DMS53 (cell line): ENCODE measurements at regions not wholly inside any gene's neighbourhood (a gene's known extent, or its start where the extent isn't known, plus 50 kb on each side); places are given as distances from the start of the nearest gene placed in this dataset.
A peak's percentile ranks its signal among the peaks of the same experiment; 100 is the strongest.
"Not testable (repeated sequence)": the region's sequence is repeated elsewhere in the genome, so short reads cannot be mapped to it uniquely, and the experiment has no call there.

Experiments
- DNase-seq: peaks from one replicate; lab custom pipeline; 2025; lab: John Stamatoyannopoulos, UW

DNA sequence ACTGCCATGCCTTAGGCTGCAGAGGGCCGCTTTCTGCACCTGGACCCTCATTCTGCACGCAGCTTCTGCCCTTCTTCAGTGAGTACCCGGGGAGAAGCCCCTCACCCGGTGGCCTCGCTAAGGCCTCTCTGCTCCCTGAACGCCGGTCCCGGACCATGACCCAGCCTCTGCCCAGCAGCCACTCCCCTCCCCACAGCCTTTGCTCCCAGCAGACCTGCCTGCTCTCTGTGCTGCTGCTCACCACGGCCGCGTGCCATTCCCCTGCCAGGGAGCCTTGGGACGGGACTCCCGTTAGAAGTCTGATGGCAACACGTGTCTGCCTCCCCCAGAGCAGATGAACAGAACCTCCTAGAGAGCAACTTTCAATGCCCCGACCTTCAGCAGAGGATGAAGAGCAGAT lies 282.8 kb downstream of the NDUFA10 start:
- no peak for DNase-seq

DNA sequence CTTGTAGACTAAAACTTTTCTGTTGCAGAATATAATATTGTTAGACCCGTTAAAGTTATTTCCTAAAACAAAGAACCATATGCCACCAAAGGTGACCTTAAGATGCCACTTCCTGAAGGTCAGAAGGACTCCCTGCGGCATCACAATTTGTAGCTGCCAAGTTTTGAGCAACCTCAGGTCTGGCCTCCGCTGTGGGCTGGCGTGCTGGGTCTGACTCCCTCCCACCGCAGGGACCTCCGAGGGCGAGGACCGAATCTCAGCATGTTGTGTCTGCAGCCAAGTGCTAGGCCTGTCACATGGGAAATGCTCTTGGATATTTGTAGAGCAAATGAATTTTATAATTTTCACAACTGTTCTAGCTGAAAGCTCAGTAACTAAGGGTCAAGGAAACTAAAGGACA lies 285.9 kb downstream of the NDUFA10 start:
- no peak for DNase-seq

DNA sequence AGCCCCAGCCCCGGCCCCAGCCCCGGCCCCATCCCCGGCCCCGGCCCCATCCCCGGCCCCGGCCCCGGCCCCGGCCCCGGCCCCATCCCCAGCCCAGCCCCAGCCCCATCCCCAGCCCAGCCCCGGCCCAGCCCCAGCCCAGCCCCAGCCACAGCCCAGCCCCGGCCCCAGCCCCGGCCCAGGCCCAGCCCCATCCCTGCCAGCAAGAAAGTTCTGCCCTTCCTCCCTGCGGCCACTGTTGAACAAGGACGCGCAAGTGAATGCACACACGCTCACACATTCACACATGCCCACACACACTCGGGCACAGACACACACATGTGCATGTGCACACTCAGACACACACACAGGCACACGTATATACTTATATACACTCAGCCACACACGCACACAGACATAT lies 287.0 kb downstream of the NDUFA10 start:
- no peak for DNase-seq

DNA sequence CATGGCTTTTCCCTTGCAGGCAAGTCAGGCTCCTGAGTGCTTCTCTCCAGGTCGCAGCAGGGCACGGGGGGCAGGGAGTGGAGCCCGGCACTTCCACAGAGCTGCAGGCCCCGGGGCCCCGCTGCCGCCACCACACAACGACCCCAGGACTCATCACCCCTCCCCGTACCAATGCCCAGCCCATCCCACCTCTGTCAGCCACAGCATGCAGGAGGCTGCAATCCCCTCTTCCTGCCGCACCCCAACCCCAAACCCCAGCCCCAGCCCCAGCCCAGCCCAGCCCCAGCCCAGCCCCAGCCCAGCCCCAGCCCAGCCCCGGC lies 288.0 kb downstream of the NDUFA10 start:
- no peak for DNase-seq

DNA sequence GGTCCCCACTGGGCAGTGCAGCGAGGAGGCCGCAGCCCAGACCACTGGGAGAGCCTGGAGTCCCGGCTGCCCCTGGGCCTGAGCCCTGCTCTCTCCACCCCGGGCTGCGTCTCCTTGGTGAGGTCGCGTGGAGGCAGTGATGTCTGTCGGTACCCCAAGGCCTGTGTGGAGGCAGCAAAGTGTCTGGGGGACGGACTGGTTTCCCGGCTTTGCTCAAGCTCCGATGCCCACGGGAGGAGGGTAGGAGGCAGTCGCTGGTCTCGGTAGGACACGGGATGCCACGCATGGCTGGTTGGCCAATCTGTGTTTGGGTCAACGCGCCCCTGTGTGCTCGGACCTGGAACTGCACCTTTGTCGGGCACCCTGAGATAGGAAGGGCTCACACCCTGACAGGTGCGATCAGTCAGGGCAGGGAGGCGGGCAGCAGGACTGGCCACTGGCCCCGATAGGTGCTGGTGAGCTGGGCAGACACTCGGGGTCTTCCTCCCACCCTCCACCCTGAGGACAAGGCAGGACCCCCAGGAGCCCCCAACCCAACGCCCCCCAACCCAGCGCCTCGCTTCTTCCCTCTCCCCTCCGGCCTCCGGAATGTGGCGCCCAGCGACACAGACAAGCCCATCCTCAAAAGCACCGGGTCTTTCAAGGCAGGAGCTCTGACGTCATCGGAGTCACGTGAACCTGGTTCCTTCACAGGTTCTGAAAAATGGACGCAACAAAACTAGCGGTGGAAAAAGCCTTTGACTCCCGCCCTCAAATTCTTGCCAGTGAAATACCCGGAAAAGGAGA lies 288.6 kb downstream of the NDUFA10 start:
- DNase-seq = peak; percentile 21

DNA sequence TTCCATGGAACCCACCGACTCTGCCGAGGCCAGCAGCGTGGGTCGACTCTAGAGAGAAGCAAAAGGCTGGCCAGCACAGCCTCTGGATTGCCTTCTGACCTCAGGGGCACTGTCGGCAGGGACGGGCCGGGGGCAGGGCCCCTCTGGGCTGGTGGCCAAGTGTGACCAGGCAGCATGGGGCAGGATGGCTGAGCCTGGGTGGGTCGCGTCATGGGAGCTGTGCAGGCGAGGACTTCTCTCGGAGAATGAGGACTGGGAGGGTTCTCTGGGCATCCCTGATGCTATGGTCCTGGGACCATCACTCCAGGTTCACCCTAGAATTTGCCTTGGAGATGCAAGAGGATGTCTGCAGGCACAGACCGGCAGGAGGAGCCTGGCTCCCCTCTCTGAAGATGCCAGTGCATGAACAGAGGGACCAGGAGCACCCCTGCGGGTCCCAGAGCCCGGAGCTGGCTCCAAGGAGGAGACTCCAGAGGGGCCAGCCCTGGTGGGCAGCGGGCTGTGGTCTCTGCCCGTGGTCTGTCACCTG lies 289.2 kb downstream of the NDUFA10 start:
- DNase-seq = no peak

DNA sequence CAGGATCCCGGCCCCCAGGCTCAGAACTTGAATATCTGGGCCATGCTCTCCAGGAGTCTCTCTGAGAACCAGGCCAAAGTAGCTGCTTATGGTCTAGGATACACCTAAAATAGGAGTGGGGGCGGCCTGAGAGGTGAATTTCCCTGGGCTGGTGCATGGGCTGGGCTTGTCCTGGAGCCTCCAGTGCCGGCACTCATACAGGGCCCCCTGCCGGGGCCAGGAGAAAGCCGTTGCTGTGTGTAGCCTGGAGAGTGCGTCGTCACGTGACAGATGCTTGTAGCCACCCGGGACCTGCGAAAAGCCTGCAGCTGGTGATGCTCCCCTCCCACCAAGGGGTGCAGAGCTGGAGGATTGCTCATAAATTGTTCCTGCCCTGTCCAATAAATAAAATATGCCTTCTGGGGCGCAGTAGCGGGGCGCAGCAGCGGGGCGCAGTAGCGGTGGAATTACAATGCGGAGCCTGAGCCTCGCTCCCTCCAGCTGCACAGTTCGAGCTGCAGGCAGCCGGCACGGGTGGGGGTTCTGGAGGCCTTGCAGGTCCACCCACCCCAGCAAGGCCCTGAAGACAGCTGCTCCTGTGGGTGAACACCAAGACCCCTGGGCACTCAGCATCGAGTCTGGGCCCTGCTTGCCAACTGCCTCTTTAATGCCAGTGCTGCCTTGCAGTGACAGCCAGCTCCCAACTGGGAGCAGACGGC lies 289.9 kb downstream of the NDUFA10 start:
- DNase-seq = no peak

DNA sequence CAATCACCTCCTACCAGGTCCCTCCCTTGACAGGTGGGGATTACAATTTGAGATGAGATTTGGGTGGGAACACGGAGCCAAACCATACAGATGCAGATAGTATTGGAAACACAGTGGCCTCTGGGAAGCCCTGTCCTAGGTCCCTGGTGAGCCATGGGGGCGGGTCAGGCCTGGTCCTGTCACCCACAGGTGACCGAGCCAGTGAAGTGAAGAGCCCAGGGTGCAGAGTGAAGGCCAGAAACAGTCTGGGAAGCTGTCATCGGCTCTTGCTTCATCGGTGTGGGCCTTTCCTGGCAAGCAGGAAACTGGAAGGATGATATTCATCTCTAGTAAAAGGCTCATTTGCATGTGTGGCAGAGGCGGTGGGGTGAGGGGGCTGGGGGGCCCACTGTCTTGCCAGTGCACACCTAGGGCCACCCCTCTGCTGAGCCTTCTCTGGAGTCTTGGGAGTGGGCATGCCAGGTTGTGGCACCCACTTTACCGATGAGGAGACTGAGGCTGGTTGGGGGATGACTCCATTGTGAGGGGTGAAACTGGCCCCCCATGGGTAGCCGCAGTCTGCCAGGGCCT lies 290.6 kb downstream of the NDUFA10 start:
- DNase-seq = no peak

DNA sequence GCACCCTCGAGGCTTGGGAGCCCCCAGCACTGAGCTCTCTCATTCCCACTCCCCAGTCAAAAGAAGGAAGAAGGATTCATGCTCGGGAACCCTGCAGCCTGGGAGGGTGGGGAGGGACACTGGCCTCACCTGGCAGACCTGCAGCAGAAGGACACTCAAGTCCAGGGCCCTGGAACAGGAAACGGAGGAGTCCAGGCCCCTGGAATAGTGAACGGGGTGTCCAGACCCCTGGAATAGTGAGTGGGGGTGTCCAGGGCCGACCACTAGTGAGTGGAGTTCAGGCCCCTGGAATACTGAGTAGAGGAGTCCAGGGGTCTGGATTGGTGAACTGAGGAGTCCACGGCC lies 292.5 kb downstream of the NDUFA10 start:
- no peak for DNase-seq

DNA sequence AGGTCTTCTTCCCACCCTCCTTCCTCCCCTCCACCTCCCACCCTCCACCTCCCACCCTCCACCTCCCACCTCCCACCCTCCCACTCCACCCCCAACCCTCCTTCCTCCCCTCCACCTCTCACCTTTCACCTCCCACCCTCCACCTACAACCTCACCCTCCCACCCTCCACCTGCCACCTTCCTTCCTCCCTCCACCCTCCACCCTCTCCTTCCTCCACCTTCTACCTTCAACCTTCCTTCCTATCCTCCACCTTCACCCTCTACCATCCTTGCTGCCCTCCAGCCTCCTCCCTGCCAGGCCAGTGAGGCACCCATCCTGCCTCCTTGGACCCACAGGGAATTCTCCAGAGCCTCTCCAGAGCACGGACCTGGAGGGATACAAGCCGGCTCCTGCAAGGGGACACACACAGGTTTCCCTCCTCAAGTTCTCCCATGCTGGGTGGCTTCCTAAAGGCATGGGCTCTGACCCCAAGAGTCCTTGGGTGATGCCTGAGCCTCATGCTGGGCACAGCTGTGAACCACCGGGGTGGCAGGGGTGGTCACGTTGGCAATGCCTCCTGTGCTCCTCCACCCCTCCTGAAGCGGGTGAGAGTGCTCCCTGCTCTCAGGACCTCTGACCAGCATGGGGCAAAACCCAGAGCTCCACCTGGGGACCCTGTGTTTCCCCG lies 293.0 kb downstream of the NDUFA10 start:
- DNase-seq = no peak

DNA sequence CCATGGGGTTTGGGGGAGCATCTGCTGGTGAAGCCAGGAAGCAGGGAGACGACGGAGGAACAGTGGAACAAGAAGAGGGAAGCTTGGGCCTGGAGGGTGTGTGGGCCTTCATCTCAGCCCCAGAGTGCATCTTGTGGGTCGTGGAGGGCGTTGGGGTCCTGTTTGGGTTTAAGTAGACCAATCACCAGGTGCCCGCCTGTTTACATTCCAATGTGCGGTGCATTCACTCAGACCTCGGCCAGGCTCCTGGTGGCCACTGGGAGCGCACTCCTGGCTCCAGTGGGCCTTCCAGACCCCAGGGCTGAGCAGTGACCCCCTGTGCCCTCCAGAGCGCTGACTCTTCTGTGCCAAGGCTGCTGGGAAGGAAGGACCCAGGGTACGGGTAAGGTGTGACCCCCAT lies 293.7 kb downstream of the NDUFA10 start:
- DNase-seq = no peak

DNA sequence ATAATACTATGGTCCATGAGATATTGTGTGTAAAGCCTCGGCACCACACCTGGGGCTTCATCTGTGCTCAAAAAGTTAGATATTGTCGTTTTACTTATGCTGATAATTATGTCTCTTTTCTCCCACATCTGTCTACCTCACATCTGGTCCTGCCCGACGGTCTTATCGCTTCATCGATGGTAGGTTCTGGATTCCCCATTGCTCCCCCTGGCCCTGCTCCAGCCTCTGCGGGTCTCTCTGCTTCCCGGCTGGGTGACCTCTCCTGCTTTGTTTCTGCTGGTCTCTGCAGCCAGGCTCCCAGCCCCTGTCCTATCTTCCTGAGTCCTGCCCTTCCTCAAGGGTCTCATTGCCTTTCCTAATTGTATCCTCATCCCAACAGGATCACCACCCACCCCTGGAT lies 294.2 kb downstream of the NDUFA10 start:
- no peak for DNase-seq

DNA sequence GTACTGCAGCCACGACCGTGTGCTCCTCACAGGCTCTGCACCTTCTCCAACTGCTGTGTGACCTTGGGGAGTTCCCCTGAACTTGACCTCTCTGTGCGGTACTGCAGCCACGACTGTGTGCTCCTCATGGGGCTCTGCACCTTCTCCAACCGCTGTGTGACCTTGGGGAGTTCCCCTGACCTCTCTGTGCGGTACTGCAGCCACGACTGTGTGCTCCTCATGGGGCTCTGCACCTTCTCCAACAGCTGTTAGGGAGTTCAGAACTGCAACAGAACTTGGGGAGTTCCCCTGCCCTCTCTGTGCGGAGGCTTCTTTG lies 294.6 kb downstream of the NDUFA10 start:
- DNase-seq = not testable (repeated sequence)

DNA sequence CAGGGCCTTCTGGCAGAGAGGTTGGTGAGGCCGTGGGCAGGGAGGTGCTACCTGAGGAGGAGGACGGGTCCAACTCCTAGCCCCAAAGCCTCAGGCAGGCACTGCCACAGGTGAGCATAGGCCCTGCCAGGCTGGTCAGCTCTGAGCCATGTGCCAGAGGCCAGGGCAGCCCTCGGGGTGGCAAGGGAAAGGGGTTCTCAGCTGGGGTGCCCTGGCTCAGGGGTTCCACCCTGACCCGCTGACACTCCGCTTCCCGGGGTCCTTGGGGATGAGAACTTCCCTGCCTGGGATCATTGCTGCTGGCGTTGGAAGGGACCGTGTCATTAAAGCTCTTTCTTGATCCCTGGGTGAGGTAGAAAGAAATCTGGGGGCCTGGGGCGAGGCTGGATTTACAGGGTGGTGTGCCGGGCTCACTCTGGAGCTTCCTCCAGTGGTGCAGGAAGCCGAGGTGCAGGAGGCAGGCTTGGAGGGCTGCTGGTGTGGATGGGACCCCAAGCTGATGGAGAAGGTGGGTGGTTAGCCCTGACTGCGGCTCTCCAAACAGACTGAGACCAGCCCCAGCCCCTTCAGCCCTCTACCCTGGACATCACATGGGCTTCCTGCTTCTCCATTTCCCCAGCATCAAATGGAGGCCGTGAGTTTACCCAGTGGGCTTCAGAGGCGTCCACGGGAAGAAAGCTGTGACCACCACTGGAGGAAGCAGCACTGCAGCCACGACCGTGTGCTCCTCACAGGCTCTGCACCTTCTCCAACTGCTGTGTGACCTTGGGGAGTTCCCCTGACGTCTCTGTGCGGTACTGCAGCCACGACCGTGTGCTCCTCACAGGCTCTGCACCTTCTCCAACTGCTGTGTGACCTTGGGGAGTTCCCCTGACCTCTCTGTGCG lies 295.2 kb downstream of the NDUFA10 start:
- DNase-seq = no peak

DNA sequence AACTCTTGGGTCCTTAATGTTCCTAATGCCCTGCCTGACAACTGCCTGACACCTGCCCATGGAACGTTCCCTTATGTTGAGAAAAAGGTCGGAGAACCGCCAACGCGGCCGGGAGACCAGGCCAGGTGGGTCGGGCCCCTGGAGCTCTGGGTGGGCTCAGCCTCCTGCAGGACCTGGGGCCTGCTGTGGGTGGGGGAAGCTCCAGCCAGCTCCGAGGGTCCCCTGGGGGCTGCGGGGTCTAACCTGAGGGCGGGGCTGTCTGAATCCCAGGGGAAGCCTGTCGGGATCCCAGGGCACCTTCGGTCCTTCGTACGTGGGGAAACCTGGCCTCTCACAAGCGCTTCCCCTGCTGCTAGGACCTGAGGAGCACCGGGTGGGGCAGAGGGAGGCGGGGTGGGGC lies 296.0 kb downstream of the NDUFA10 start:
- DNase-seq = no peak

DNA sequence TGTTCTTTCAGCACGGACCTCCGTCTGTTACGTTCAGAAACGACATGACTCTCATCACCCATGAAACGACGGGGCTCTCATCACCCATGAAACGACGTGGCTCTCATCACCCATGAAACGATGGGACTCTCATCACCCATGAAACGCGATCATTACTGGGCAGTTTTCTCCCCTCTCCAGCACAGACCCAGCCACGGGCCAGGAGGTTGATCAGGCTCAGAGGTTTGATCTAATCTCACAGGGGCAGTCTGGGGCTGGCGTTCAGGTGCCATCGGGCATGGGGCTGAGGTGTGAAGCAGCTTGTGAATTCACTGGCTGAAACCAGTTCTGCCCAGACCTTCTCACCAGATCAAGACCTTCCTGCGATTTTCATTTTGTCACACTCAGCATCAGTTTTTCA lies 296.4 kb downstream of the NDUFA10 start:
- DNase-seq = no peak

DNA sequence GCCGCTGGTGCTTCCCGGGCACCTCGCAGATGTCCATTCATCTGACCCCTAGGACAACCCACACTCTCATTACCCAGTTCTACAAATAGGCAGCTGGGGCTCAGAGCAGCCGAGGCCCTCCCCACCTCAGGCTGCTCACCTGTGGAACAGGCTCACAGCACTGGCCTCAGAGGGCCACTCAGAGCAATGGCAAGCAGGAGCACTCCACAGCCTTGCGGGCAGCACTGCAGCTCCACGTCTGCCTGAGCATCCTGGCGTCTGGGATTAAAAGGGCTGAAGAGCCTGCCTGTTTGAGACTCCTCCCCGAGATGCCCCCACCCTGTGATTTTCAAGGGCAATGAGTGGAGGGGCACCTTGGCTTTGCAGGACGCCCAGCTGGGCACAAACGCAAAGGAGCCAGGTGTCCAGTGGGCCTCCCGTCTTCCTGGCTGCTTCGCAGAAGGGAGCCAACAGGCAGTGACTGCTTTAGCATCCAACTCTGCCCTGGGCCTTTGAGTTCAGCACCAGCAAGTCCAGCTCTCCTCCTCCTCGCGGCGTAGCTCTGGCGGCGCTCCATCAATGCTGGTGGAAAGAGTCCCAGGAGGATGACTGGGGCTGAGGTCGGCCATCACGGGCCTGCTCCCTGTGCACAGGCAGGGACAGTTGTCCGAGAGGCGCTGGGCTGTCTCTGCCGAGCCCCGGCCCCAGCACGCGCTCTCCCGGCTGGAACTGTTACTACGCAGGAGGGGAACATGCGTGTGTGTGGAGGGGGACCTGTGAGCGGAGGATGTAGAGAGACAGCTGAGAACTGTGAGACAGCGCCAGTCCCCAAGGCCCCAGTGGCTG lies 297.2 kb downstream of the NDUFA10 start:
- DNase-seq = no peak

DNA sequence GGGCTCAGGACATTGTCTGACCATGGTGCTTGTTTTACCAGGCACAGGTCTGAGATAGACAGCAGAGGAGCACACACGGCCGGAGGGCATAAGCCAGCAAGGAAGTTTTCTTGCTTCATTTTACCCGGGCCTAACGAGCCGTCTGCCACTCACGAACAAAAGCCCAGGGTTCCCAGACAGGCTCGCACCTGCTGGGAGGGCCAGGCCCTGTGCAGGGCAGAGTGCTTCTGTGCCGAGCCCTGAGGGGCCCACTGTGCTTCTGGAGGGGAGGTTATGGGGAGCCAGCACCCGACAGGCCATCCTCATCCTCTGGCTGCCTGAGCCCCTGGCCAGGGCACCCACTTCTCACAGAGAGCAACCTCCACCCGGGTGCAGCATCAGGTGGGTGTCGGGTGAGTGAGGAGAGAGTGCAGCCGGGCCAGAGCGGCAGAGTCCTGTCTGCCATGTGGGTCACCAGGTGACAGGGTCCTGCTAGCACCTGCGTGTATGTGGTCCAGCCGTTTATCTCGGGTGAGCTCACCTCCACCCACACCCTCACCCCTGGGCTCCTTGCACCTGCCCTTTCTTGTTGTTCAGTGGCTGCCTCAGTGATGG lies 297.9 kb downstream of the NDUFA10 start:
- no peak for DNase-seq

DNA sequence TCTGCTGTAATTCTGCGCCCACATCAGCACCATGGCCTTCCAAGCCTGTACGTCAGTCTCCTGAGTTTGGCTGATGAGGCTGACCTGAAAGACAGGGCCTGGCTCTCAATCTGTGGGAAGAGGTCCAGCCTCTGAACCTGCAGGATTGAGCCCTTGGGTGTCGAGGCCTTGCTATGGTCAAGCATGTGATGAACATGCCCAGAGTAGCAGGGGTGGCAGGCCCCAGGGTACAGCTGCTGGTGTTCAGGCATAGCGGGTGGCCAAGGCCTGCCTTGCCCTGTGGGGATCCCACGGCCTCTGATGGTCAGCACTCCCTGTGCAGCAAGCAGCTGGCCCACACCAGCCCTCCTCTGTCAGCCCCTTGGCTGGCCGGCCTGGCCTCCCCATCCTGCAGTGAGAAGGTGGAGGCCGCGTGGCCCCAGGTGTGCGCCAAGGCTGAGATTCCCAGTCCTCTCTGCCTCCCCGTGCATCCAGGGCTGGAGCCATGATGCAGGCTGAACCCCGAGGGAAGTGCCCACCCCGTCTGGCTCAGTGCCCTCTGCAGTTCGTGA lies 298.4 kb downstream of the NDUFA10 start:
- DNase-seq = no peak

DNA sequence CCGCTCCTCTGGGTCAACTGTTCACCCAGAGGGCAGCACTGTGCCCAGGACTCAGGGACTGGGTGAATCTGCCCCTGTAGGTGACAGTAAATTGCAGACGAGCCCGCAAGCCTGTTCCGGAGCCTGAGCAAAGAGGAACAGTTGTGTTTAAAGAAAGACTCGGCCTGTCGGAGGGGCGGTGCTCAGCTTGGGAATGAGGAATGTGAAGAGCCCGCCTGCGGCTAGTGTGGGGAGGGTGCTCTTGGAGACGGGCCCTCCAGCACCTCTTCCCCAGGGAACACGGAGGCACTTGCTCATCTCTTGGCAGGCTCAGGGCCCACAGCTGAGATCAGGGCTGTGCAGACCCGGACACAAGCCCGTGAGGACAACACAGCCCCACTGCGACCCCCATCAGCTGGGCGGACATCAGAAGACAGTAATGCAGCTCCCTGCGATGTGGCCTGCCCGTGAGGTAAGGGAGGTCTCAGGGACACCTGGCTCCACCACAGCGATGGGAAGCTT lies 299.0 kb downstream of the NDUFA10 start:
- no peak for DNase-seq
